H1 (cell line): ENCODE measurements at regions not wholly inside any gene's neighbourhood (a gene's known extent, or its start where the extent isn't known, plus 50 kb on each side); places are given as distances from the start of the nearest gene placed in this dataset.

ENCODE experiments used
- CTCF ChIA-PET: fragments of 300-600 bp; sonication (Branson Sonifier 250); formaldehyde crosslinking; loops from one replicate; lab custom pipeline; 2021; ENCODE audit not compliant: partially characterized antibody; lab: Charles Lee
- POLR2A ChIA-PET: fragments of 300-600 bp; sonication (Branson Sonifier 250); formaldehyde crosslinking; loops from one replicate; lab custom pipeline; 2021; ENCODE audit warnings: inconsistent platforms; ENCODE audit not compliant: partially characterized antibody; lab: Charles Lee
- DNase-seq, 2 experiments: peaks; one replicate each; pipeline versions ENCODE4 v3.0.0 to v3.0.0-alpha.2; 2010 to 2022; ENCODE audit warnings: low spot score in 2 of 2, low read depth in 1 of 2, mixed read lengths in 1 of 2
- FAIRE-seq: peaks from 2 replicates; lab custom pipeline; 2011; peaks lifted over from hg19 to GRCh38; lab: Jason Lieb, UNC
- H2AFZ ChIP-seq: 2 replicates; pipeline ENCODE4 v1.8.1; 2012; ENCODE audit warnings: low read length, inconsistent platforms
- H2AK5ac ChIP-seq: 2 replicates; pipeline ENCODE4 v1.6.1; 2013; ENCODE audit warnings: low read depth, low read length
- H2BK120ac ChIP-seq: replicated peaks from 2 replicates; pipeline ENCODE3; 2013; ENCODE audit warnings: low read depth, low read length, inconsistent platforms
- H2BK12ac ChIP-seq: 2 replicates; pipeline ENCODE4 v1.6.1; 2013; ENCODE audit warnings: low read depth, low read length
- H2BK15ac ChIP-seq: 2 replicates; pipeline ENCODE4 v1.6.1; 2013; ENCODE audit warnings: low read length
- H2BK20ac ChIP-seq: 2 replicates; pipeline ENCODE4 v1.6.1; 2013; ENCODE audit warnings: low read length
- H2BK5ac ChIP-seq: 2 replicates; pipeline ENCODE4 v1.6.1; 2013; ENCODE audit warnings: low read depth, low read length
- H3K14ac ChIP-seq: 2 replicates; pipeline ENCODE4 v1.6.1; 2013; ENCODE audit warnings: inconsistent platforms; ENCODE audit not compliant: insufficient read length
- H3K18ac ChIP-seq: 2 replicates; pipeline ENCODE4 v1.6.1; 2013; ENCODE audit warnings: low read length; ENCODE audit errors: extremely low read depth
- H3K23ac ChIP-seq: 2 replicates; pipeline ENCODE4 v1.6.1; 2013; ENCODE audit warnings: inconsistent platforms; ENCODE audit not compliant: insufficient read length
- H3K23me2 ChIP-seq: 2 replicates; pipeline ENCODE4 v1.6.1; 2013; ENCODE audit warnings: low read depth, low read length
- H3K27ac ChIP-seq: 2 replicates; pipeline ENCODE4 v1.6.1; 2011; ENCODE audit warnings: low read depth, low read length, inconsistent platforms
- H3K27me3 ChIP-seq, 4 experiments: replicated peaks in 1 of 4; 1 replicate in 1 of 4; 2 replicates in 3 of 4; pipeline versions ENCODE4 v1.6.1 to v1.8.1; 2011 to 2013; ENCODE audit warnings: low read length in 3 of 4, mild to moderate bottlenecking in 3 of 4, inconsistent platforms in 2 of 4, mixed read lengths in 2 of 4, moderate library complexity in 1 of 4; ENCODE audit not compliant: control insufficient read depth in 3 of 4, insufficient read depth in 3 of 4; ENCODE audit errors: extremely low read depth in 1 of 4
- H3K36me3 ChIP-seq, 4 experiments: 2 replicates each; pipeline versions ENCODE4 v1.6.1 to v1.8.1; 2011 to 2013; ENCODE audit warnings: mild to moderate bottlenecking in 4 of 4, low read length in 3 of 4, moderate library complexity in 2 of 4, control low read depth in 1 of 4, inconsistent platforms in 1 of 4; ENCODE audit not compliant: insufficient read depth in 4 of 4, control insufficient read depth in 2 of 4
- H3K4ac ChIP-seq: replicated peaks from 2 replicates; pipeline ENCODE3; 2013; ENCODE audit warnings: low read length, low read depth, mixed read lengths, inconsistent platforms; ENCODE audit not compliant: insufficient read length
- H3K4me1 ChIP-seq, 4 experiments: replicated peaks in 1 of 4; 1 replicate in 1 of 4; 2 replicates in 3 of 4; pipeline versions ENCODE4 v1.6.1 to v1.8.1; 2011 to 2013; ENCODE audit warnings: low read length in 3 of 4, inconsistent platforms in 2 of 4, mixed read lengths in 1 of 4; ENCODE audit not compliant: insufficient read depth in 4 of 4, control insufficient read depth in 3 of 4
- H3K4me2 ChIP-seq, 2 experiments: 2 replicates each; pipeline versions ENCODE4 v1.6.1 to v1.8.1; 2011 to 2013; ENCODE audit warnings: low read depth in 2 of 2, low read length in 2 of 2, control low read depth in 1 of 2, inconsistent platforms in 1 of 2, mild to moderate bottlenecking in 1 of 2; ENCODE audit not compliant: insufficient read depth in 1 of 2
- H3K4me3 ChIP-seq, 4 experiments: fragments of 200-600, 300-600 bp in 1 of 4; sonication (generic), shearing (Covaris generic), sonication (Bioruptor Twin) in 1 of 4; 2 replicates each; pipeline versions ENCODE4 v1.5.1 to v1.8.1; 2011 to 2016; ENCODE audit warnings: low read length in 4 of 4, low read depth in 3 of 4, control low read depth in 2 of 4, inconsistent platforms in 2 of 4, mild to moderate bottlenecking in 2 of 4, mixed read lengths in 1 of 4, moderate library complexity in 1 of 4; ENCODE audit not compliant: insufficient read depth in 2 of 4; ENCODE audit errors: extremely low read depth in 1 of 4
- H3K56ac ChIP-seq: replicated peaks from 2 replicates; pipeline ENCODE3; 2013; ENCODE audit warnings: low read depth, mild to moderate bottlenecking, mixed read lengths, low read length, inconsistent platforms; ENCODE audit not compliant: insufficient read length
- H3K79me1 ChIP-seq: 2 replicates; pipeline ENCODE4 v1.6.1; 2013; ENCODE audit warnings: low read depth, low read length, control low read depth
- H3K79me2 ChIP-seq, 2 experiments: 2 replicates each; pipeline versions ENCODE4 v1.6.1 to v1.8.1; 2012 to 2013; ENCODE audit warnings: low read length in 2 of 2, mild to moderate bottlenecking in 2 of 2, inconsistent platforms in 1 of 2; ENCODE audit not compliant: insufficient read depth in 2 of 2, control insufficient read depth in 1 of 2
- H3K9ac ChIP-seq, 4 experiments: replicated peaks in 1 of 4; 1 replicate in 1 of 4; 2 replicates in 3 of 4; pipeline versions ENCODE4 v1.6.1 to v1.8.1; 2011 to 2013; ENCODE audit warnings: low read depth in 3 of 4, low read length in 3 of 4, control low read depth in 2 of 4, mild to moderate bottlenecking in 2 of 4, moderate library complexity in 2 of 4, inconsistent platforms in 1 of 4; ENCODE audit errors: extremely low read depth in 1 of 4
- H3K9me3 ChIP-seq, 2 experiments: 2 replicates each; pipeline versions ENCODE4 v1.6.1 to v1.8.1; 2012 to 2013; ENCODE audit warnings: mild to moderate bottlenecking in 2 of 2, moderate library complexity in 2 of 2, control low read depth in 1 of 2, inconsistent platforms in 1 of 2, low read depth in 1 of 2, low read length in 1 of 2, mixed read lengths in 1 of 2; ENCODE audit not compliant: insufficient read depth in 2 of 2
- H4K20me1 ChIP-seq, 2 experiments: replicated peaks in 1 of 2; 2 replicates each; pipeline versions ENCODE3 to v1.8.1; 2011 to 2013; ENCODE audit warnings: inconsistent platforms in 2 of 2, low read length in 2 of 2, mild to moderate bottlenecking in 1 of 2; ENCODE audit not compliant: insufficient read depth in 2 of 2, control insufficient read depth in 1 of 2
- H4K5ac ChIP-seq: 2 replicates; pipeline ENCODE4 v1.6.1; 2013; ENCODE audit warnings: low read length, low read depth, mixed read lengths, inconsistent platforms; ENCODE audit not compliant: insufficient read length
- H4K8ac ChIP-seq: 2 replicates; pipeline ENCODE4 v1.8.0; 2013; ENCODE audit warnings: mild to moderate bottlenecking, moderate library complexity, low read length, inconsistent platforms; ENCODE audit not compliant: insufficient read depth; ENCODE audit errors: extremely low read depth
- H4K91ac ChIP-seq: replicated peaks from 2 replicates; pipeline ENCODE3; 2013; ENCODE audit warnings: low read length, mixed read lengths, inconsistent platforms; ENCODE audit not compliant: insufficient read length
- CTBP2 ChIP-seq: IDR thresholded peaks from 2 replicates; pipeline ENCODE4 v1.7.0; 2011; ENCODE audit warnings: borderline replicate concordance, mild to moderate bottlenecking, moderate library complexity, mixed read lengths, low read length; ENCODE audit not compliant: insufficient read depth, insufficient read length
- WGBS, 2 experiments: shearing (Covaris generic) in 1 of 2; methylation state at CpG; one replicate each; pipeline versions ENCODE4 v1.1.6 to v1.1.7; 2013 to 2015; ENCODE audit warnings: low lambda C conversion rate in 2 of 2, mixed read lengths in 2 of 2, inconsistent platforms in 1 of 2, low coverage in 1 of 2, missing lambda C conversion rate in 1 of 2; ENCODE audit not compliant: insufficient replicate concordance in 2 of 2, insufficient coverage in 1 of 2, insufficient read length in 1 of 2; ENCODE audit errors: extremely low coverage in 1 of 2, missing lambda C conversion rate in 1 of 2; 5-methylcytosine and 5-hydroxymethylcytosine counted together

GRCh38 chr18:54100466-54100865 is 124.0 kb downstream of the MBD2 start:
- peaks cover 0 to 1% (median 0%) of the 10 kb centered on the region in 4 experiments; a peak in 1 of 7 replicates for H3K27me3 ChIP-seq
- no peak overlapping the region for H2BK12ac ChIP-seq
- no peak overlapping the region for H2AFZ ChIP-seq
- H2AK5ac ChIP-seq: no peak overlapping the region
- H3K9me3 ChIP-seq: no peaks in the 10 kb centered on the region
- no peak overlapping the region for H3K23ac ChIP-seq
- ChIA-PET POLR2A (no interaction called here), CTCF (interaction anchor here (1.0 to 4.3 kb wide), 3 partner anchors 10 to 344 kb away, joined by 3 to 15 read pairs (median 3); no protein-coding TSS in a partner anchor)
- H4K20me1 ChIP-seq: no peaks in the 10 kb centered on the region
- H4K5ac ChIP-seq: no peak overlapping the region
- H3K18ac ChIP-seq: no peak overlapping the region
- no peak overlapping the region for H4K91ac ChIP-seq
- H3K56ac ChIP-seq: no peak overlapping the region
- H3K23me2 ChIP-seq: no peaks in the 10 kb centered on the region
- H3K36me3 ChIP-seq: no peaks in the 10 kb centered on the region
- DNase-seq (no peak), FAIRE-seq (no peak)
- H3K4me3 ChIP-seq: no peak overlapping the region
- H3K27ac ChIP-seq: no peak overlapping the region
- H2BK5ac ChIP-seq: no peak overlapping the region
- no peak overlapping the region for H3K4ac ChIP-seq
- H2BK15ac ChIP-seq: no peak overlapping the region
- H4K8ac ChIP-seq: no peak overlapping the region
- no peaks in the 10 kb centered on the region for H3K79me1 ChIP-seq
- no peak overlapping the region for H2BK20ac ChIP-seq
- no peak overlapping the region for H3K4me2 ChIP-seq
- H3K9ac ChIP-seq: no peak overlapping the region
- WGBS, 2 experiments: 93% methylated on average over 2 of the region's 2 CpGs; no CpG with 5 or more reads in 1 of the 2 experiments
- no peak for TF ChIP-seq CTBP2
- H3K4me1 ChIP-seq: no peaks in the 10 kb centered on the region
- H3K14ac ChIP-seq: no peak overlapping the region
- H3K79me2 ChIP-seq: no peaks in the 10 kb centered on the region
- H2BK120ac ChIP-seq: no peak overlapping the region
